Spleen (tissue), 7 donors: ENCODE measurements at regions not wholly inside any gene's neighbourhood (a gene's known extent, or its start where the extent isn't known, plus 50 kb on each side); places are given as distances from the start of the nearest gene placed in this dataset.

Experiments
- CTCF ChIP-seq, 11 experiments: fragments of 200-600 bp in 7 of 11; fragments of 450-650 bp in 4 of 11; sonication (generic) in 4 of 11; IDR thresholded peaks in 8 of 11; conservative IDR thresholded peaks in 3 of 11; 1 replicate in 7 of 11; 2 replicates in 4 of 11; pipeline versions ENCODE4 v1.4.0 to v1.8.0; 2016 to 2021; ENCODE audit warnings: antibody characterized with exemption in 11 of 11, inconsistent platforms in 4 of 11, mild to moderate bottlenecking in 1 of 11
- POLR2A ChIP-seq, 3 donors: fragments of 450-650 bp; IDR thresholded peaks; one replicate each; pipeline ENCODE4 v1.5.1; 2017; ENCODE audit warnings: antibody characterized with exemption in 3 of 3, mild to moderate bottlenecking in 1 of 3
- POLR2AphosphoS5 ChIP-seq, 3 donors: sonication (generic); formaldehyde crosslinking; IDR thresholded peaks; one replicate each; pipeline ENCODE4 v1.5.1; 2017; ENCODE audit warnings: antibody characterized with exemption in 3 of 3
- donor health status: DM: no; HTN: no; CAD: no; lungs with moderate emphysema.
- donor health status: DM: no; HTN: no; CAD: no.
- donor health status: DM: no; HTN: no; CAD: no.

- no peak for TF ChIP-seq CTCF (IDR thresholded peaks at IDR 0.05 in 8 of 11, conservative IDR thresholded peaks at IDR 0.05 in 3 of 11)
- TF ChIP-seq POLR2A (IDR thresholded peaks at IDR 0.05), result no peak
- no peak for TF ChIP-seq POLR2AphosphoS5 (IDR thresholded peaks at IDR 0.05)
Measured at GRCh38 chr21:15370462-15370975, 305.7 kb upstream of the NRIP1 start.
